Colonic mucosa (tissue), 4 donors: ENCODE measurements at regions not wholly inside any gene's neighbourhood (a gene's known extent, or its start where the extent isn't known, plus 50 kb on each side); places are given as distances from the start of the nearest gene placed in this dataset.

Source experiments
- DNase-seq: peaks from one replicate; pipeline ENCODE4 v3.0.0-alpha.2; 2020
- H3K27ac ChIP-seq: fragments of 200-600 bp; one replicate; pipeline ENCODE4 v1.8.0; 2021
- H3K27me3 ChIP-seq: fragments of 200-600 bp; one replicate; pipeline ENCODE4 v1.8.0; 2021
- H3K36me3 ChIP-seq: fragments of 200-600 bp; one replicate; pipeline ENCODE4 v1.8.0; 2021
- H3K4me1 ChIP-seq: fragments of 200-600 bp; one replicate; pipeline ENCODE4 v1.8.0; 2021; ENCODE audit warnings: mild to moderate bottlenecking
- H3K4me3 ChIP-seq: fragments of 200-600 bp; one replicate; pipeline ENCODE4 v1.8.0; 2021
- H3K9ac ChIP-seq, 2 donors: one replicate each; pipeline ENCODE4 v1.7.0; 2013; ENCODE audit warnings: control low read depth in 2 of 2, low read depth in 2 of 2, low read length in 2 of 2
- H3K9me3 ChIP-seq: fragments of 200-600 bp; one replicate; pipeline ENCODE4 v1.8.0; 2021
- CTCF ChIP-seq: fragments of 200-600 bp; IDR thresholded peaks from one replicate; pipeline ENCODE4 v1.8.0; 2022; ENCODE audit warnings: antibody characterized with exemption, mild to moderate bottlenecking
- intact Hi-C: fragments of 100-400 bp; cut with DNase I; formaldehyde crosslinking; loops from one replicate; pipeline ENCODE4 v1.14.1; 2022
- donor health status: healthy.
- donor health status: DM: no; HTN: no; CAD: no.
- donor health status: DM: no; HTN: no; CAD: no.

- H3K9me3 ChIP-seq = no peaks in the 10 kb centered on the region
- H3K4me1 ChIP-seq = no peaks in the 10 kb centered on the region
- no peaks in the 10 kb centered on the region for H3K36me3 ChIP-seq
- no peak overlapping the region for H3K4me3 ChIP-seq
- H3K27me3 ChIP-seq = no peaks in the 10 kb centered on the region
- H3K9ac ChIP-seq = no peak overlapping the region
- no peak for DNase-seq
- H3K27ac ChIP-seq = no peak overlapping the region
- intact Hi-C loops = no loop called here
- TF ChIP-seq CTCF = no peak
Observed at GRCh38 chr10:65294329-65294728, 1631.5 kb upstream of the LRRTM3 start.

GRCh38 chr10:65301181-65301580, 1624.7 kb upstream of the LRRTM3 start:
- no peak overlapping the region for H3K4me3 ChIP-seq
- intact Hi-C loops = no loop called here
- H3K9me3 ChIP-seq = no peaks in the 10 kb centered on the region
- H3K36me3 ChIP-seq = no peaks in the 10 kb centered on the region
- no peak overlapping the region for H3K27ac ChIP-seq
- H3K9ac ChIP-seq = no peak overlapping the region
- H3K4me1 ChIP-seq = no peaks in the 10 kb centered on the region
- TF ChIP-seq CTCF = no peak
- no peaks in the 10 kb centered on the region for H3K27me3 ChIP-seq
- no peak for DNase-seq

GRCh38 chr10:65306201-65306600, 1619.6 kb upstream of the LRRTM3 start:
- no peak for TF ChIP-seq CTCF
- Histone ChIP-seq H3K27me3 (no peaks in the 10 kb centered on the region), H3K4me3 (no peak overlapping the region), H3K9ac (no peak overlapping the region), H3K27ac (no peak overlapping the region), H3K9me3 (no peaks in the 10 kb centered on the region), H3K36me3 (no peaks in the 10 kb centered on the region), H3K4me1 (no peaks in the 10 kb centered on the region)
- no peak for DNase-seq
- intact Hi-C loops = no loop called here

GRCh38 chr10:65312876-65313275, 1613.0 kb upstream of the LRRTM3 start:
- H3K9me3 ChIP-seq = no peaks in the 10 kb centered on the region
- H3K4me3 ChIP-seq = no peak overlapping the region
- no peaks in the 10 kb centered on the region for H3K4me1 ChIP-seq
- no peaks in the 10 kb centered on the region for H3K27me3 ChIP-seq
- H3K27ac ChIP-seq = no peak overlapping the region
- no peak for TF ChIP-seq CTCF
- intact Hi-C loops = no loop called here
- no peak for DNase-seq
- H3K9ac ChIP-seq = no peak overlapping the region
- no peaks in the 10 kb centered on the region for H3K36me3 ChIP-seq

- no peaks in the 10 kb centered on the region for H3K4me1 ChIP-seq
- H3K27me3 ChIP-seq = no peaks in the 10 kb centered on the region
- no peaks in the 10 kb centered on the region for H3K36me3 ChIP-seq
- TF ChIP-seq CTCF = no peak
- H3K4me3 ChIP-seq = no peak overlapping the region
- H3K9me3 ChIP-seq = no peaks in the 10 kb centered on the region
- no peak overlapping the region for H3K27ac ChIP-seq
- no peak for DNase-seq
- H3K9ac ChIP-seq = no peak overlapping the region
- intact Hi-C loops = no loop called here
Observed at GRCh38 chr10:65313406-65313805, 1612.4 kb upstream of the LRRTM3 start.

GRCh38 chr10:65314253-65314652, 1611.6 kb upstream of the LRRTM3 start:
- Histone ChIP-seq H3K27me3 (no peaks in the 10 kb centered on the region), H3K4me3 (no peak overlapping the region), H3K36me3 (no peaks in the 10 kb centered on the region), H3K27ac (no peak overlapping the region), H3K9me3 (no peaks in the 10 kb centered on the region), H3K9ac (no peak overlapping the region), H3K4me1 (no peaks in the 10 kb centered on the region)
- no peak for DNase-seq
- no peak for TF ChIP-seq CTCF
- intact Hi-C loops = no loop called here
